AML-193 (cell line): ENCODE measurements at regions not wholly inside any gene's neighbourhood (a gene's known extent, or its start where the extent isn't known, plus 50 kb on each side); places are given as distances from the start of the nearest gene placed in this dataset.
"Not testable (repeated sequence)": the region's sequence is repeated elsewhere in the genome, so short reads cannot be mapped to it uniquely, and the experiment has no call there.

Source experiments
- DNase-seq, 2 experiments: peaks; one replicate each; lab custom pipeline; 2025; lab: John Stamatoyannopoulos, UW

DNA sequence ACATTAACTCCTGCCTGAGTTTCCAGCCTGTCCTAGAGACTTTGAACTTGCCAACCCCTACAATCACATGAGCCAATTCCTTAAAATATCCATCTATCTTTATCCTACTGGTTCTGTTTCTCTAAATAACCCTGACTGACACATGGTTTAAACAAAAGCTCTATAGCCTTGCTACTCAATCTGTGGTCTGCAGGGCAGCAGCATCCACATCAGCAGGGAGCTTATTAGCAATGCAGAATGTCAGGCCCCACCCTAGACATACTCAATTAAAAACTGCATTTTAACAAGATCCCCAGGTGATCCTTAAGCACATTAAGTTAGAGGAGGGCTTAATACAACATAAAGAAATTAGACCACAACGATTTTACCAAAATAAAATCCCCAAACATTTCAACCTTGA lies 108.3 kb upstream of the CPSF6 start:
- DNase-seq, result no peak

DNA sequence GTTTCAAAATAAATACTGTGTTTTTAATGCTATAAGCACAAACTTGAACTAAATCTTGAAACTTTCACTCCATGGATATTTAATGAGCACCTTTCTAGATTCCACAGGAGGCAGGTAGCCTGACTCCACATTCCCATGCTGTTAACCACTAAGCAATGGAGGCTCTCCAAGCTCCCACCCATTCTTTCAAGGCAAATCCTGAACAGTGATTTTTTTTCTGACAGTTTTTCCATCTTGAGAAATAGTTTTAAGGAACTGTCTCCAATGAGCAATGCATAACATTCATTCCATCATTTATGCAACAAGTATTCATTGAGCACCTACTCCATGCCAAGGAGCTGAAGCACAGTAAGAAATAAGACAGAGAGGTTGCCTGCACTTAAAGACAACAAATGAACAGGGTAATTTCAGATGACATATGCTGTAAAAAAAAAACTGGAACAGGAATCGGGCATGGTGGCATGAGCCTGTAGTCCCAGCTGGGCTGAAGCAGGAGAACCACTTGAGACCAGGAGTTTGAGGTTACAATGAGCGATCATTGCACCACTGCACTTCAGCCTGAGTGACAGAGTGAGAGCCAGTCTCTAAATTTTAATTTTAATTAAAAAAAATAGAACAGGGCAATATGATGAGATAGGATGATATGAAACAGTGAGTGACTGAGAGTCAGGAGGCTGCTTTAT lies 102.3 kb upstream of the CPSF6 start:
- DNase-seq, result no peak

- DNase-seq, result no peak
These were observed 98.3 kb upstream of the CPSF6 start for GRCh38 chr12:69141074-69141473.

GRCh38 chr12:69149270-69149669 lies 90.1 kb upstream of the CPSF6 start:
- no peak for DNase-seq

DNA sequence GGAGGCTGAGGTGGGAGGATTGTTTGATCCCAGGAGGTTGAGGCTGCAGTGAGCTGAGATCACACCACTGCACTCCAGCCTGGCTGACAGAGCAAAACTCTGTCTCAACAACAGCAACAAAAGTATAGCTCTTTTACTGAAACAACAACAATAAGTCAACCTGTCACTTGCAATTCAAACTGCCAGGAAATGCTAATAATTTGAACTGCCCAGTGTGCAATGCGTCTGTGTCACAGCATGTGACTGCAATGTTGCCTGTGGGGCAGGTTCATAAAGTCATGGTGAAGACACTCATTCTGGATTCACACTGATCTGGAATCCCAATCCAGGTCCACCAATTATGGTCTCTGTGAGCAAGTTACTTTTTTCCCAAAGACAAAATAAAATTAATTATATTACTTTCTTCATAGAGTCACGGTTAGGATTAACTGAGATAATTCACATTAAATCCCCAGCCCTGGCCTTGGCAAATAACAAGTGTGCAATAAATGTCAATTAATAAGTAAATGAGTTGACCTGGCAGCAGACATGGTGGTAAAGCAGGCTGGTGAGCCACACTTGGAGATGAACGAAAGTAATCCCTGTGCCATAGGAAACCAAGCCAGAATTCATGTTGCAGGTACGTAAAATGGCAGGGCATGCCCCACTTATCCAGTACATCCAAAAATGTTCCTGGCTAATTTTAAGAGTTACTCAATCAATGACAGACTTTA lies 89.1 kb upstream of the CPSF6 start:
- no peak for DNase-seq

DNA sequence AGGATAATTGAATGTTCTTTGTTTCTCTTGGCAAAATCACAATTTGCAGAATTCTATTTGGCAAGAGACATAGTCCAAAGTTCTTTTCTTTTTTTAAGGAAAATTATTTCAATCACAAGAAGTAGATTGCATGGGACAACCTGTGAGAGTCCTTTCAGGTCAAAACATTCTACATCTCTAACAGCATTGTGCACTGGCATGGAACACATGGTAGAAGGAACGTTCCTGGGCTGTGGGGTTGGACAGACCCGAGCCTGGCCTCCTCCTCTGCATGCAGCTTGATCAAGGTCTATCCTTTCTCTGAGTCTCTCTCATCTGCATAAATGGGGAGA lies 88.6 kb upstream of the CPSF6 start:
- no peak for DNase-seq

- DNase-seq, result no peak
These were observed 88.1 kb upstream of the CPSF6 start for GRCh38 chr12:69151254-69151764.

- DNase-seq, result peak; percentile 83 to 85
These were observed 84.6 kb upstream of the CPSF6 start for GRCh38 chr12:69154585-69155363.

GRCh38 chr12:69157023-69157655 lies 82.2 kb upstream of the CPSF6 start:
- peak; percentile 80 to 82 for DNase-seq

DNA sequence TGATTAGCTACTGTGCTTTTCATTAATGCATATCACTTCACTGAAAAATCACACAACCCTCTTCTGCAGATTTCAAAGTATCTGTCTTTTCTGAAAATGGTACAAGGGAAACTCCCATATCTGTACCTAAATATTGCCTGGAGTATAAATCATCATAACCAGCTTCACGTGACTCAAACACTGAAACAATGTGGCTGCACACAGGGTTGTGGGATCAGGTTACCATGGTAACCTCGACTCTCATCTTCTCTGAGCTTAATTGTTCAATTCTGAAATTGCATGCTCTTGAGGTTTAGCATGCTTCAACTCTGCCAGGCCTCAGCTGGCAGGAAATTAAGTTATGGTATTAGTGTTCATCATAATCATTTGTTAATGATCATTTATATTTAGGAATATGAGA lies 77.5 kb upstream of the CPSF6 start:
- no peak for DNase-seq

- no peak for DNase-seq
These were observed 75.5 kb upstream of the CPSF6 start for GRCh38 chr12:69163681-69164362.

DNA sequence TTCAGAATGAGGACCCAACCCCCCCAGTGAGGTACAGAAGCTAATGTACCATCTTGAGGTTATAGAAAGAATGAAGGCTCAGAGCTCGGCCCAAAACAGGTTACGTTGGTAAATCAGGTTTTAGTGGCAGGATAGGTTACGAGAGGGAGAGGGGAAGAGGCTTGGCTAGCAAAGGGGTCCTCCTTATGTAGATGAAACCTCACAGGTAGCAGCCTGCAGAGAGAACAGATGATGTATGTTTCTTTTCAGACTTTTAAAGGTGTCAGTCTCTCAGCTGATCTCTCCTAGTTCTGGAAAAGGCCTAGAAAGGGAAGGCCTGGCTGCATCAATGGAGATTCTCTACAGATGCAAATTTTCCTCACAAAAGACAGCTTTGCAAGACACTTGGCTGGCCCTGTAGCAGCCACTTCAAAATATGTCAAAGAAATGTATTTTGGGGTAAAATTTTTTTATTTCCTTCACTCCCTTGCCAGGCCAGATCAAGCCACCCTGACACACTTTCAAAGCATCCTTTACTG lies 71.7 kb upstream of the CPSF6 start:
- no peak for DNase-seq

GRCh38 chr12:69168363-69168762 lies 71.0 kb upstream of the CPSF6 start:
- no peak for DNase-seq

DNA sequence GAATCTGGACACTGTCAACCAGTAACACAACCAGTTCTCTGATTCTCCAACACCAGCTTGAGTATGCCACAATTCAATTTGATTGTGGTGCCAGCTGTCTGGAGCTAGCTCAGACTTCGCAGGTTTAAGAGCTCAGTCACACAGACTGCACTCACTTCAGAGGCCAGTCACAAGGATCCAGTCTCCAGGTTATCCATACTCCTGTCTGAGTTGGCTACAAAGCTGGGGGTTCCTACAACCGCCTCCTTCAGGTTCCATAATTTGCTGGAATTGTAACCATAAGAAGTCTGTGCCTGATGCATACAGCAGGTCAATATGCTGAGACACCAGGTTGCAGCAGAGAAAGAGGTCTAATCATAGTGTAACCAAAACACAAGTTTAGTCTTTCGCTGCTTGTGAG lies 70.5 kb upstream of the CPSF6 start:
- no peak for DNase-seq

DNA sequence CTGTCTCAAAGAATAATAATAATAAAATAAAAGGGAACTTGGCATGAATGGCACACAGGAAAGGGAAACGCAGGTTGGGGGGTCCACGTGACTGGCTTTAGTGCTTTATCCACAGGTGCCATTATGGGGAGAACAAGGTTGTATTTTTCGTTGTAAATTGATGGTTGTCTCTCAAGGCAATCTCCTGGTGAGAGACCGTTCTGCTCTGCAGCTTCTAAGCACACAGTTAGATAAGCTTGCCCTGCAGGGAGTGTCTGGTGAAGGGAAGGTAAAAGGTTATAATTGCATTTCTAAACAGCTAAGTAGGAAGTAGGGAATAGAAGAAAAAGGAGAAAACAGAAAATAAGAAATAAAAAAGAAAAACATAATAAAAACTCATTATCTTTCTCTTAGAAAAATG lies 69.1 kb upstream of the CPSF6 start:
- DNase-seq, result no peak

GRCh38 chr12:69171881-69172280 lies 67.5 kb upstream of the CPSF6 start:
- DNase-seq, result no peak

- DNase-seq, result no peak
These were observed 66.9 kb upstream of the CPSF6 start for GRCh38 chr12:69172491-69172890.

GRCh38 chr12:69173368-69173767 lies 66.0 kb upstream of the CPSF6 start:
- DNase-seq, result no peak

DNA sequence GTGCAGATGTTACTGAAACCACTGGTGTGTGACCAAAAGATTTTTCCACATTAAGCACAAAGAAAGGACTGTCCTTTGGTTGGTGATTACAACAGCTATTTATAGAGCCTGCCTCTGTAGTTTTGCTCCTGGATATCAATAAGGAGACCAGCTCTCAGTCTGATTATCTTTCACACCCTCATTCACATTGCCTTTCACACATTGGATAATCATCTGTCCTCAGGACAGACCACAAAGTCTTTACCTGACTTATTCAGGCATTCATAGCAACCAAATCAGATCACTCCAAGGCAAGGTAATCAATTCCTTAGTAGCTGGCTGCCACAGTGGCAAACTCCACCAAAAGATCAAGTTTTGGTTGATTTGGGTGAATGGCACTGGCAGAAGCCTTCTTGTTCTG lies 59.6 kb upstream of the CPSF6 start:
- no peak for DNase-seq

- not testable (repeated sequence) for DNase-seq
These were observed 51.8 kb upstream of the CPSF6 start for GRCh38 chr12:69187572-69187971.

DNA sequence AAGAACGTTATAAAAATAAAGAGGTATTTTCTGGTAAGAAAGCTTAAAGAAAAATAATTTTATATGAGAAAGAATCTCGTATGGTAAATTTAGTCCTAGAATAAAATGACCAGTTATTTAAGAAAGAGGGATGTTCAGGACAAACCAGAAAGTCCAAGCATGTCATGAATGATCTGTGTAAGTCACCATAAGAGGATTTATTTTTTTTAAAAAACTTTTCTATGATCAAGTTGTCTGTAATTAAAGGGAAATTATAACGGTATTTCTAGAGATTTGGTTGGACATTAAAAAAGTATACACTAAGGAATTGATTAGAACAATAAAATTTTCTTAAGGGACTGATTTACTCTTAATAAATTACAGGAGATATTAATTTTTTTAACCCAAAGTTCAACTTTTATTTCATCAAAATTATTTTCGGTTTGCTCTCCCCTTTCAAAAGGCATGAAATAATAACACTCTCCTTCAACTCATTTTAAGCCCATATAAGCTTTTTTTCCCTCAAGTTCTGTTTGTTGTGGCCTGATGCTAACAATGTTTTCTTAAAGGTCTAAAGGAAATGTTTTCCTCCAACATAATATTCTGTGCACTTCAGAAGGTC lies 49.9 kb upstream of the CPSF6 start:
- no peak for DNase-seq
